Testis (tissue), 2 donors: ENCODE measurements at regions not wholly inside any gene's neighbourhood (a gene's known extent, or its start where the extent isn't known, plus 50 kb on each side); places are given as distances from the start of the nearest gene placed in this dataset.

Experiments
- POLR2A ChIP-seq: fragments of 450-650 bp; IDR thresholded peaks from one replicate; pipeline ENCODE4 v1.6.1; 2017; ENCODE audit warnings: antibody characterized with exemption, mild to moderate bottlenecking, moderate library complexity
- TF ChIP-seq, protein P1 (sequence below), 3 experiments: fragments of 450-650 bp in 2 of 3; fragments of 200-600 bp in 1 of 3; sonication (generic) in 1 of 3; IDR thresholded peaks; one replicate each; pipeline ENCODE4 v1.5.1; 2016 to 2019; ENCODE audit warnings: antibody characterized with exemption in 3 of 3, mild to moderate bottlenecking in 2 of 3, moderate library complexity in 1 of 3

DNA sequence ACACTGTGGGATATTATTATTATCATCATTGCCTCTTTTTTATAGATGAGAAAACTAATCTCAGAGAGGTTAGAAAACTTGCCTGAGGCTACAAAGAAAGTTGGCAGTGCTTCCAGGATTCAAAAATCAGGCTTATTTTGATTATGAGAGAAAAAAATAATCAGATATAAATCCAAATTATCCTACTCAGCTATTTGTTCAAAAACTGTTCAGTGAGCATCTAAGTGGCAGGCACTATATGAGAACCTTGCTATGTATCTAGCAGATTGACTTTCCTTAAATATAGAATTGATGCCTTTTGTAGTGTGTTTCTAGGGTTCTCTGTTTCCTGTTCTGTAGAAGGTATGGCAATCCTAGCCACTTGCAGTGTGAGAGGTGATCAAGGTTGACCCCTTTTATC is 60.0 kb upstream of the SLC35B4 start:
- no peak for TF ChIP-seq POLR2A
- TF ChIP-seq, protein P1, sequence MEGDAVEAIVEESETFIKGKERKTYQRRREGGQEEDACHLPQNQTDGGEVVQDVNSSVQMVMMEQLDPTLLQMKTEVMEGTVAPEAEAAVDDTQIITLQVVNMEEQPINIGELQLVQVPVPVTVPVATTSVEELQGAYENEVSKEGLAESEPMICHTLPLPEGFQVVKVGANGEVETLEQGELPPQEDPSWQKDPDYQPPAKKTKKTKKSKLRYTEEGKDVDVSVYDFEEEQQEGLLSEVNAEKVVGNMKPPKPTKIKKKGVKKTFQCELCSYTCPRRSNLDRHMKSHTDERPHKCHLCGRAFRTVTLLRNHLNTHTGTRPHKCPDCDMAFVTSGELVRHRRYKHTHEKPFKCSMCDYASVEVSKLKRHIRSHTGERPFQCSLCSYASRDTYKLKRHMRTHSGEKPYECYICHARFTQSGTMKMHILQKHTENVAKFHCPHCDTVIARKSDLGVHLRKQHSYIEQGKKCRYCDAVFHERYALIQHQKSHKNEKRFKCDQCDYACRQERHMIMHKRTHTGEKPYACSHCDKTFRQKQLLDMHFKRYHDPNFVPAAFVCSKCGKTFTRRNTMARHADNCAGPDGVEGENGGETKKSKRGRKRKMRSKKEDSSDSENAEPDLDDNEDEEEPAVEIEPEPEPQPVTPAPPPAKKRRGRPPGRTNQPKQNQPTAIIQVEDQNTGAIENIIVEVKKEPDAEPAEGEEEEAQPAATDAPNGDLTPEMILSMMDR (IDR thresholded peaks at IDR 0.05): no peak
